ENCODE measurements at regions not wholly inside any gene's neighbourhood (a gene's known extent, or its start where the extent isn't known, plus 50 kb on each side); places are given as distances from the start of the nearest gene placed in this dataset.
"Not testable (repeated sequence)": the region's sequence is repeated elsewhere in the genome, so short reads cannot be mapped to it uniquely, and the experiment has no call there.

GRCh38 chr1:91148641-91149069, 126.8 kb upstream of the ZNF644 start:
- no peak for DNase-seq

GRCh38 chr1:91141858-91142257, 120.0 kb upstream of the ZNF644 start:
- no peak for DNase-seq

GRCh38 chr1:91138959-91139358, 117.1 kb upstream of the ZNF644 start:
- no peak for DNase-seq

DNA sequence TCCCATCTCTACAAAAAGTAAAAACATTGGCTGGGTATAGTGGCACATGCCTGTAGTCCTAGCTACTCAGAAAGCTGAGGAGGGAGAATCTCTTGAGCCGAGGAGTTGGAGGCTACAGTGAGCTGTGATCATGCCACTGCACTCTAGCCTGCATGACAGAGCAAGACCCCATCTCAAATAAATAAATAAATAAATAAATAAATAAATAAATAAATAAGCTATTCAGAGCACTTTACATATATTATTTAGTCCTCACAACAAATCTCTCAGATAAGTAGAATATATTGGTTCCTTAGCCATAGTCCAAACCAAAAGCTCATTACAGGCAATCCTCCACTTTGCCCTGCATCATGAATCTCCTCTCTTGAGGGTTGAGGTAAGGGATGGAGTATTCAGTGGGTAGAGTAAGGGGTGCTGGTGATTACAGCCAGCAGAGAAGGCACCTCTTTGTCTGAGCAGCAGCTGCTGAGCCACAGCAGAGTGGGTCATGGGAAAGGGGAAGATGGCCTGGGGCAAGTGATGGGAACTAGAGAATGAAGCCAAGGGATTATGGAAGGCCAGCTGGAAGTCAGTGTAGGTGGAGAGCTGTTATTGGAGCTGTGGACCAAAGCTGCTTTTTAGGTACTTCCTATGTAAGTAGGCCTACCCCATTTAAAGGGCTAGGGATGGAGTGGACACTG, 115.5 kb upstream of the ZNF644 start:
- no peak for DNase-seq

GRCh38 chr1:91135799-91136198, 114.0 kb upstream of the ZNF644 start:
- DNase-seq, result no peak

- no peak for DNase-seq
These were observed 111.4 kb upstream of the ZNF644 start for GRCh38 chr1:91133248-91133647.

- no peak for DNase-seq
These were observed 108.6 kb upstream of the ZNF644 start for GRCh38 chr1:91130256-91130985.

DNA sequence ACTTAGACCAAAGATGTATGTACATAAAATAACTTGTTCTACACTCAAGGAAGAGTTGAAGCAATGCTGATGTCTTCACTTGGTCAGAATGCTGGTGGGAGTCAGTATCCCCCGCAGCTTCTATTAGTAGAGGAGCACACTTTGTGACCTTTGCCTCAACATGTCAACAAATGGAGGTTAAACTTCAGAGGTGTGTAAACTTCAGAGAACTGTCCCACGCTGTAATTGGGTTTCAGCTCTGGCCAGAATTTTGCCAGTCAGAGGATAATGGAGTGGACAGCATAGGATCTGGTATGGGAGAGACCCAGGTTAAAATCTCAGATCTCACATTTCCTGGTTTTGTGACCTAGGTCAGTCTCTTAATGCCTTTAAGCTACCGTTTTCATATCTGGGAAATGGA, 107.6 kb upstream of the ZNF644 start:
- no peak for DNase-seq

DNA sequence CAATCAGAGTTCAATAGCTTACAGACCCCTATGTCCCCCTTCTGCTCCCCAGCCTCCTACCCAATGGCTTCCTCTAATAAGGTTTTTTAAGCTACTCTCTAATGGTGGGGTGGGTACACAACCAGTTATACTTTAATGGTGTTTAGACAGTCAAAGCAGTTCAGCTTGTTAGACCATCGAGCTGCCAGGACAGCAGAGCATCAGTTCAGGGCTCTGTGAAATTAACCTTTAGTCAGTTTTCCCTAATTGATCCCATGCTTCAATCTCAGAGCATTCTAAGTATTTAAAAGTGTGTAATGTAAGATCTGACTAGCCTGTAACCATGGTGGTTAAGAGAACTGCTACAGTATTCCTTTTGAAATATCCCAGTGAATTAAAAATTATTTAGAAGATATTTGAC, 107.2 kb upstream of the ZNF644 start:
- no peak for DNase-seq

DNA sequence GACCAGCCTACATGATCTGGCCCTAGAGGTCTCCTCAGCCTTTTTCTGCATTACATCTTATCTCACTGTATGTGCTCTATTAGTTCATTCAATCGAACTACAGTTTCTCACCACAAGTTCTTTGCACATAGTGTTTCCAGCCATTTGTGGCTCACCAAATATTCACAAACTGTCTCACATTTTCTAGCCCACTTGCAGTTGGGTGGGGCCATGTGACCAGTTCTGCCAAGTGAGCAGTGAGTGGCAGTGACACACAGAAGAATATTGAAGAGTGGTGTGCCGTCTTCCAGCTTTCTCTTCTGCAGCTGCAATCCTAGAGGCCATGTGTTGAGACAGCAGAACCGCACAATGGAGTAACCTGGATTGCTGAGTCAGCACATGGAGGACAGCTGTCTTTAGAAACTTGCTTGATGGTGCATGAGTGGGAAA, 103.2 kb upstream of the ZNF644 start:
- DNase-seq, result peak in 1 of 2 donors; percentile 32

- no peak for DNase-seq
These were observed 102.6 kb upstream of the ZNF644 start for GRCh38 chr1:91124290-91124985.

DNA sequence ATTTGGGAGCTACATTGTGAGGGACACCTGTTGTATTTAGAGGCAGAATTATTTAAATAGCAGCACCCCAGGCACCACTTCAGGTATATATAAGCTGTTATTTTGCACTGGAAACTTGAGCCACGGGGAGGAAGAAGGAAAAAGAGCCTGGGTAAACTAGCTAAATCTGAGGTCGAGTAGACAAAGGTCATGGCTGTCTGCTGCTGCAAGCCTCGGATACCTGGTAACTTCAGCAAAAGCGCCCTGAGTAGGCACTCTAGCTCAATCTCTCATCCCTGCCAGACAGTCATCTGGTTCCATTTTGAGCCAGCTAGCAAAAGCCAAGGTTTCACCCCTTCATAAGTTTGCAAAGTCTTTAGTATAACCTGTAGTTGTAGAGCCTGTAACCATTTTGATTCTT, 101.9 kb upstream of the ZNF644 start:
- DNase-seq, result no peak

- DNase-seq, result no peak
These were observed 101.5 kb upstream of the ZNF644 start for GRCh38 chr1:91123319-91123718.

GRCh38 chr1:91122106-91122717, 100.4 kb upstream of the ZNF644 start:
- DNase-seq, result no peak

DNA sequence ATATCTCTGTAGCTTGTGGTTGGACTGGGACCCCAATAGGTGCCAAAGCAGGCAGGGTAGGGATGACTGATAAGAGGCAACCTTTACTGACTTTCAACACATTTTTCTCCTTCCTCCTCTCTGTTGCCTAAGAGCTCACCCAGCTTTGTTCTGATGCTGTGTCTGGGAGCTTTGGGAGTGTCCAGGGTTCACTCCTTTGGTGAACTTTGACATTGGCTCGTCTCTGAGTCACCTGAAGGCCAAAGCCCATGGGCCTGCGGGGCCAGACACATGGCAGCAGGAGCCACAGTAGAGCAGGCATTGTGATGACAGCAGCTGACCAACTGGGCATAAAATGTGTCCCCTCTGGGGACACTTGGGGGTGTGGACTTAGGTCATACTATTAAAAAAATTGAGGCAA, 99.5 kb upstream of the ZNF644 start:
- DNase-seq, result no peak

GRCh38 chr1:91120936-91121335, 99.1 kb upstream of the ZNF644 start:
- DNase-seq, result no peak

- DNase-seq, result no peak
These were observed 98.6 kb upstream of the ZNF644 start for GRCh38 chr1:91120421-91120820.

GRCh38 chr1:91104712-91105111, 82.9 kb upstream of the ZNF644 start:
- DNase-seq, result no peak

DNA sequence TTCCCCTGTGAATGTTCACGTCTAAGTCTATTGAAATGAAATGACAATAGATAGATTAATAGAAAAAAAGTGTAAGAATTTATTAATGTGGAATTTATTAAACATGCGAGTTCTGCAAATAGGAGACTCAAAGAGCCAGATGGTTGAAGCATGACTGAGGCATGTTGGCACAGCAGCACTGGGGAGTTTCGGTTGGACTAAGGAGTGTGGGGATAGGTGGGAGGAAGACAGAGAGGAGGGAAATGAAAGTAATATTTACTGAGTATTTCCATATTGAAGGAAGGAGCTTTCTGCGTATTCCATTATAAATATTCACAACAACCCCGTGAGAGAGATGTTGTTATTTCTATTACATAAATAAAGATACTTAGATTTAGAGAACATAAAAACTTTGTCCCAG, 79.5 kb upstream of the ZNF644 start:
- DNase-seq, result no peak

DNA sequence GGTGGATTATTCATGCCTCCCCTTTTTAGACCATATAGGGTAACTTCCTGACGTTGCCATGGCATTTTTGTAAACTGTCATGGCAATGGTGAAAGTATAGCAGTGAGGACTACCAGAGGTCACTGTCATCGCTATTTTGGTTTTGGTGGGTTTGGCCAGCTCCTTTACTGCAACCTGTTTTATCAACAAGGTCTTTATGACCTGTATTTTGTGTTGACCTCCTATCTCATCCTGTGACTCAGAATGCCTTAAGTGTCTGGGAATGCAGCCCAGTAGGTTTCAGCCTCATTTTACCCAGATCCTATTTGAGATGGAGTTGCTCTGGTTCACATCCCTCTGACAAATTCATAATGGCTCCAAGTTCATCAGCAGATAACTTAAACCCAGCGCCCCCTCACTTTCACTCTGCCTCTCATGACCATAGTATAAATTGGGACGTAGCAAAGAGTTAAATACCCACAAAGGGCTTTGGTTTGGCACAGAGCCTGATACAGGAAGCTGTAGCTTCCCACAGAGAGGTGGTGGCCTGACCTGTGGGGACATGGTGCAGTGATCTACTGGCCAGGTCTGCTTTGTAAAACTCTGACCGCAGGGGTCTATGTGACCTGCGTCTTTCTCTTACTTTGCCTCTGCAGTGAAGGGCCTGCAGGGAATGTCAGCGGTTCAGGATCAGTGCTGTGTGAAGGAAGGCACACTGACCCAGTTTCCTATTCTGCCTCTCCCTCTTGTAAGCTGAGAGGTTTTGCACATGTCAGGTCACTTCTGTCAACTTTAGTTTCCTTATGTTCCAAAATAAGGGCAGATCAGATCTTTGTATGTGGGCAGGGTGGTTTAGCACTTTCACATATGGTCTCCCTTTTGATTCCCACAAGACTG, 78.1 kb upstream of the ZNF644 start:
- DNase-seq, result no peak

DNA sequence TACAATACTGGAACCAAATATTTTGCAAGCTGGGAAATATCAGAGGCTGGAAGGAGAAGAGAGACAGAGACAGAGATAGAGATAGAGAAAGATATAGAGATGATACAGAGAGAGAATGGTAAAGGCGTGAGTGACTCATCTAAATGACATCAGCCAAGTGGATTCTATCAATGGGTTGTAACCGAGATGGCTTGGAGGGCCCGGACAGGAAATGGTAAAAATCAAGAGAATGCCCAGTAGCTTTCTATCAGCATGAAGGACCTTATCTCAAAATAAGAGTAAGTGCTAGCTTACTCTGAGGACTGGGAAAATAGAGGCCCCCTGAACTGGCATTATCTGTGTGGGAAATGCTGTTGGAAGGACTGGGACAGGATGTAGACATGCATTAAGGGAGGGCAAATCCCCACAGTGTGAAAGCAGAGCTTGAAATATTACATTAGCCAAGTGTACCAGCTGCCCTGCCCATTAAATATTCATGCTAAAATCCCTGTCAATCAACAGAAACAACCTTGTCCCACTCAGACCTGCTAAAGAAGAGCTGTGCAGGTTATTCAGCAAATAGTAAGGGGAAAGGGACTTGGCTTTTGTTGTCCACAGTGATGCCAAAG, 76.6 kb upstream of the ZNF644 start:
- no peak for DNase-seq

DNA sequence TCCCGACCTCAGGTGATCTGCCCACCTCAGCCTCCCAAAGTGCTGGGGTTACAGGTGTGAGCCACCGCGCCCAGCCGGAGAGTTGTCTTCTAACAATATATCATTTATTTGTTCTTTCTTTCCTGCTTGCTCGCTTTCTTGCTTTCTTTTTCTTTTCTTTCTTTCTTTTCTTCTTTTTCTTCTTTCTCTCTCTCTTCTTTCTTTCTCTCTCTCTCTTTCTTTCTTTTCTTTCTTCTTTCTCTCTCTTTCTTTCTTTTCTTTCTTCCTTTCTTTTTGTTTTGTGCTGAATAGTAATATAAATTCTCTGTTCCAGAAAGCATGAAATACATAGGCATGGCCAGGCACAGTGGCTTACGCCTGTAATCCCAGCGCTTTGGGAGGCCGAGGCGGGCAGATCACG, 73.5 kb upstream of the ZNF644 start:
- DNase-seq, result not testable (repeated sequence)
